ENCODE measurements at regions not wholly inside any gene's neighbourhood (a gene's known extent, or its start where the extent isn't known, plus 50 kb on each side); places are given as distances from the start of the nearest gene placed in this dataset.

GRCh38 chr13:90321281-90321931, 1026.1 kb upstream of the MIR17HG start:
- Histone ChIP-seq H3K23ac (ENCODE audit: low read depth, low read length) (no peak overlapping the region), H2BK5ac (ENCODE audit: low read depth, low read length, poor library complexity, severe bottlenecking) (no peak overlapping the region), H2BK120ac (ENCODE audit: low read depth, low read length) (no peak overlapping the region), H3K9ac (ENCODE audit: low read depth, low read length) (no peak overlapping the region), H3K27me3 (ENCODE audit: control insufficient read depth, insufficient read depth, low read length) (no peaks in the 10 kb centered on the region), H3K4me1 (ENCODE audit: control insufficient read depth, insufficient read depth, low read length) (no peaks in the 10 kb centered on the region), H3K4me2 (ENCODE audit: low read depth, low read length) (no peak overlapping the region), H4K91ac (ENCODE audit: insufficient read depth, low read depth, low read length) (no peak overlapping the region), H3K9me1 (ENCODE audit: insufficient read depth, low read length) (no peaks in the 10 kb centered on the region), H4K8ac (ENCODE audit: low read depth in 2 of 2, low read length in 2 of 2) (no peak overlapping the region), H4K20me1 (ENCODE audit: insufficient read depth, low read length) (no peaks in the 10 kb centered on the region), H3K4me3 (ENCODE audit: insufficient read depth, low read depth, low read length) (no peak overlapping the region), H2AK5ac (ENCODE audit: low read depth, low read length) (no peak overlapping the region), H2BK20ac (ENCODE audit: low read depth, low read length) (no peak overlapping the region), H3K4ac (ENCODE audit: low read depth, low read length) (no peak overlapping the region), H3K18ac (ENCODE audit: low read depth, low read length) (no peak overlapping the region), H3K9me3 (ENCODE audit: control insufficient read depth, insufficient read depth, low read length) (no peaks in the 10 kb centered on the region; the same call in 1 of the 2 replicates), H3K14ac (replicated peaks; ENCODE audit: low read depth, low read length) (no peak overlapping the region), H4K5ac (ENCODE audit: low read depth, low read length) (no peak overlapping the region), H3K56ac (ENCODE audit: extremely low read depth, insufficient read depth, low read length) (no peak overlapping the region), H3K79me1 (ENCODE audit: low read depth in 1 of 2, low read length in 2 of 2) (no peaks in the 10 kb centered on the region), H2AFZ (replicated peaks; ENCODE audit: low read length, poor library complexity) (no peak overlapping the region), H2BK15ac (ENCODE audit: low read depth, low read length) (no peak overlapping the region), H2AK9ac (replicated peaks; ENCODE audit: low read depth, low read length, poor library complexity) (no peak overlapping the region), H3K27ac (ENCODE audit: insufficient read depth, low read length) (no peak overlapping the region), H3K36me3 (ENCODE audit: control insufficient read depth, insufficient read depth, low read length) (no peaks in the 10 kb centered on the region)
- no peak for TF ChIP-seq NFE2L2 (IDR thresholded peaks at IDR 0.05; ENCODE audit: low read depth, low read length)
- ChIA-PET CTCF (no interaction called here), POLR2A (ENCODE audit: unreplicated experiment) (no interaction called here)
- WGBS, 2 experiments (ENCODE audit: extremely low coverage in 2 of 2, insufficient read length in 1 of 2) = no CpG with 5 or more reads among the region's 9 CpGs
- intact Hi-C loops (cut with micrococcal nuclease) = no loop called here
- ATAC-seq (ENCODE audit: low read depth) (no peak), DNase-seq (no peak)
- dilution Hi-C loops (cut with HindIII; ENCODE audit: low sequenced_read_pairs, unreplicated experiment) = no loop called here
- BruUV-seq (replicated peaks) = no TSS peak
- in situ Hi-C loops (cut with MboI; ENCODE audit: low sequenced_read_pairs) = no loop called here

All from IMR-90 (cell line).